H9 (cell line): ENCODE measurements at regions not wholly inside any gene's neighbourhood (a gene's known extent, or its start where the extent isn't known, plus 50 kb on each side); places are given as distances from the start of the nearest gene placed in this dataset.

Source experiments
- DNase-seq: peaks from one replicate; pipeline ENCODE4 v3.0.0-alpha.2; 2017
- H2AFZ ChIP-seq: one replicate; pipeline ENCODE4 v1.6.1; 2013; ENCODE audit warnings: mild to moderate bottlenecking, low read length, control low read depth, moderate library complexity
- H2AK5ac ChIP-seq: 2 replicates; pipeline ENCODE4 v1.6.1; 2013; ENCODE audit warnings: low read length, control low read depth, mixed read lengths; ENCODE audit not compliant: insufficient read length
- H2BK120ac ChIP-seq: one replicate; pipeline ENCODE4 v1.6.1; 2013; ENCODE audit warnings: low read depth, mild to moderate bottlenecking, low read length, control low read depth, inconsistent platforms; ENCODE audit not compliant: poor library complexity, severe bottlenecking
- H2BK12ac ChIP-seq: 2 replicates; pipeline ENCODE4 v1.6.1; 2013; ENCODE audit warnings: low read length, control low read depth, mixed read lengths, low read depth; ENCODE audit not compliant: insufficient read length
- H2BK15ac ChIP-seq: 2 replicates; pipeline ENCODE4 v1.6.1; 2013; ENCODE audit warnings: low read depth, low read length, control low read depth
- H2BK20ac ChIP-seq: one replicate; pipeline ENCODE4 v1.6.1; 2013; ENCODE audit warnings: low read depth, mild to moderate bottlenecking, low read length, control low read depth, inconsistent platforms; ENCODE audit not compliant: poor library complexity, severe bottlenecking
- H2BK5ac ChIP-seq: 2 replicates; pipeline ENCODE4 v1.6.1; 2013; ENCODE audit warnings: low read length, control low read depth, mixed read lengths; ENCODE audit not compliant: insufficient read length
- H3K14ac ChIP-seq: 2 replicates; pipeline ENCODE4 v1.6.1; 2013; ENCODE audit warnings: low read length, control low read depth; ENCODE audit not compliant: insufficient read depth
- H3K18ac ChIP-seq: 2 replicates; pipeline ENCODE4 v1.6.1; 2013; ENCODE audit warnings: low read depth, mild to moderate bottlenecking, mixed read lengths, low read length, control low read depth; ENCODE audit not compliant: insufficient read length
- H3K23ac ChIP-seq: 2 replicates; pipeline ENCODE4 v1.6.1; 2013; ENCODE audit warnings: low read length, control low read depth, mixed read lengths, low read depth; ENCODE audit not compliant: insufficient read length
- H3K23me2 ChIP-seq: 2 replicates; pipeline ENCODE4 v1.6.1; 2013; ENCODE audit warnings: low read depth, mild to moderate bottlenecking, mixed read lengths, low read length, control low read depth; ENCODE audit not compliant: insufficient read length, poor library complexity, severe bottlenecking
- H3K27ac ChIP-seq: 2 replicates; pipeline ENCODE4 v1.5.1; 2013; ENCODE audit warnings: low read length, control low read depth, mixed read lengths, low read depth; ENCODE audit not compliant: insufficient read length
- H3K27me3 ChIP-seq: 2 replicates; pipeline ENCODE4 v1.6.1; 2013; ENCODE audit warnings: low read length, control low read depth, inconsistent platforms; ENCODE audit not compliant: insufficient read depth
- H3K4ac ChIP-seq: 2 replicates; pipeline ENCODE4 v1.6.1; 2013; ENCODE audit warnings: low read depth, mild to moderate bottlenecking, control low read depth, inconsistent platforms, low read length, moderate library complexity
- H3K4me1 ChIP-seq: 2 replicates; pipeline ENCODE4 v1.6.1; 2013; ENCODE audit warnings: low read length, control low read depth, inconsistent platforms; ENCODE audit not compliant: insufficient read depth
- H3K4me2 ChIP-seq: 2 replicates; pipeline ENCODE4 v1.6.1; 2013; ENCODE audit warnings: low read length, control low read depth, mixed read lengths; ENCODE audit not compliant: insufficient read length, insufficient read depth
- H3K56ac ChIP-seq: 2 replicates; pipeline ENCODE4 v1.6.1; 2013; ENCODE audit warnings: low read depth, mild to moderate bottlenecking, mixed read lengths, low read length, control low read depth; ENCODE audit not compliant: insufficient read length
- H3K79me1 ChIP-seq: 2 replicates; pipeline ENCODE4 v1.6.1; 2013; ENCODE audit warnings: low read depth, mild to moderate bottlenecking, moderate library complexity, low read length, control low read depth, inconsistent platforms; ENCODE audit not compliant: insufficient read depth, poor library complexity, severe bottlenecking
- H3K79me2 ChIP-seq: 2 replicates; pipeline ENCODE4 v1.6.1; 2013; ENCODE audit warnings: low read length, control low read depth, inconsistent platforms; ENCODE audit not compliant: insufficient read depth
- H3K9ac ChIP-seq: 2 replicates; pipeline ENCODE4 v1.6.1; 2013; ENCODE audit warnings: low read length, control low read depth, mixed read lengths; ENCODE audit not compliant: insufficient read length; ENCODE audit errors: extremely low read depth
- H3K9me3 ChIP-seq: one replicate; pipeline ENCODE4 v1.6.1; 2013; ENCODE audit warnings: low read depth, low read length, inconsistent platforms; ENCODE audit not compliant: control insufficient read depth
- H3T11ph ChIP-seq: one replicate; pipeline ENCODE4 v1.6.1; 2013; ENCODE audit warnings: mild to moderate bottlenecking, low read length, control low read depth, inconsistent platforms
- H4K20me1 ChIP-seq: one replicate; pipeline ENCODE4 v1.6.1; 2013; ENCODE audit not compliant: control insufficient read depth, insufficient read length, insufficient read depth
- H4K5ac ChIP-seq: 2 replicates; pipeline ENCODE4 v1.6.1; 2013; ENCODE audit warnings: low read depth, mild to moderate bottlenecking, mixed read lengths, low read length, control low read depth; ENCODE audit not compliant: insufficient read length
- H4K8ac ChIP-seq: replicated peaks from 2 replicates; pipeline ENCODE4 v1.6.1; 2013; ENCODE audit warnings: low read length, control low read depth, mixed read lengths, low read depth; ENCODE audit not compliant: insufficient read length
- H4K91ac ChIP-seq: 2 replicates; pipeline ENCODE4 v1.6.1; 2013; ENCODE audit warnings: low read depth, mild to moderate bottlenecking, moderate library complexity, mixed read lengths, low read length, control low read depth; ENCODE audit not compliant: insufficient read length
- H3K27ac Mint-ChIP-seq, 3 experiments: 2 replicates in 2 of 3; 3 replicates in 1 of 3; pipeline ENCODE4 v1.8.0; 2020 to 2021; ENCODE audit warnings: mixed read lengths in 3 of 3, mild to moderate bottlenecking in 1 of 3, moderate library complexity in 1 of 3
- H3K27me3 Mint-ChIP-seq: 2 replicates; pipeline ENCODE4 v1.8.0; 2021; ENCODE audit warnings: low read depth, mild to moderate bottlenecking, moderate library complexity, mixed read lengths
- H3K36me3 Mint-ChIP-seq, 3 experiments: 2 replicates in 2 of 3; 3 replicates in 1 of 3; pipeline ENCODE4 v1.8.0; 2020 to 2021; ENCODE audit warnings: low read depth in 3 of 3, mixed read lengths in 3 of 3; ENCODE audit not compliant: insufficient read depth in 1 of 3
- H3K4me1 Mint-ChIP-seq, 2 experiments: 2 replicates each; pipeline ENCODE4 v1.8.0; 2020; ENCODE audit warnings: mixed read lengths in 2 of 2
- H3K4me3 Mint-ChIP-seq, 2 experiments: 2 replicates in 1 of 2; 3 replicates in 1 of 2; pipeline ENCODE4 v1.8.0; 2020 to 2021; ENCODE audit warnings: mild to moderate bottlenecking in 2 of 2, mixed read lengths in 2 of 2, moderate library complexity in 1 of 2
- H3K9me3 Mint-ChIP-seq, 2 experiments: 2 replicates in 1 of 2; 3 replicates in 1 of 2; pipeline ENCODE4 v1.8.0; 2020; ENCODE audit warnings: mild to moderate bottlenecking in 2 of 2, mixed read lengths in 2 of 2, moderate library complexity in 1 of 2
- CTCF ChIP-seq: fragments of 200-600 bp; sonication (generic); conservative IDR thresholded peaks from 3 replicates; pipeline ENCODE4 v1.8.0; 2021; ENCODE audit warnings: antibody characterized with exemption, mild to moderate bottlenecking
- WGBS: extraction: QIAGEN DNeasy Blood & Tissue Kit; methylation state at CpG from one replicate; pipeline ENCODE4 v1.1.7; 2013; ENCODE audit warnings: missing lambda C conversion rate, low lambda C conversion rate, mixed read lengths; ENCODE audit not compliant: insufficient read length; ENCODE audit errors: extremely low coverage; 5-methylcytosine and 5-hydroxymethylcytosine counted together

GRCh38 chr18:76273956-76274355 is 221.1 kb downstream of the ZNF516 start:
- H2BK120ac ChIP-seq: no peak overlapping the region
- H3K36me3 Mint-ChIP-seq: no peaks in the 10 kb centered on the region
- peaks cover 0 to 2% of the 10 kb centered on the region in 2 experiments; a peak in 2 of 5 replicates for H3K9me3 Mint-ChIP-seq
- no peak for DNase-seq
- no peak overlapping the region for H2BK5ac ChIP-seq
- no peak overlapping the region for H3K14ac ChIP-seq
- no peak overlapping the region for H3K4me2 ChIP-seq
- H3K79me1 ChIP-seq: no peaks in the 10 kb centered on the region
- H3K4me1 ChIP-seq: no peaks in the 10 kb centered on the region
- H4K5ac ChIP-seq: no peak overlapping the region
- peaks cover 6% of the 10 kb centered on the region for H3K27me3 Mint-ChIP-seq
- no peak overlapping the region for H3K9ac ChIP-seq
- H3K27me3 ChIP-seq: no peaks in the 10 kb centered on the region
- H3T11ph ChIP-seq: no peak overlapping the region
- no peak overlapping the region for H2BK12ac ChIP-seq
- H4K8ac ChIP-seq: no peak overlapping the region
- no peak overlapping the region for H2BK15ac ChIP-seq
- no peaks in the 10 kb centered on the region for H3K79me2 ChIP-seq
- no peak overlapping the region for H2AFZ ChIP-seq
- no peak overlapping the region for H2BK20ac ChIP-seq
- H3K4me3 Mint-ChIP-seq: no peak overlapping the region
- peaks cover 4 to 7% of the 10 kb centered on the region in 2 experiments; a peak in 3 of 4 replicates for H3K4me1 Mint-ChIP-seq
- no peaks in the 10 kb centered on the region for H3K9me3 ChIP-seq
- no peak overlapping the region for H3K18ac ChIP-seq
- H3K23ac ChIP-seq: no peak overlapping the region
- H3K27ac Mint-ChIP-seq: no peak overlapping the region
- no peaks in the 10 kb centered on the region for H4K20me1 ChIP-seq
- no peak overlapping the region for H2AK5ac ChIP-seq
- WGBS: no CpG with 5 or more reads among the region's 6 CpGs
- no peak overlapping the region for H3K56ac ChIP-seq
- H4K91ac ChIP-seq: no peak overlapping the region
- no peak overlapping the region for H3K27ac ChIP-seq
- H3K23me2 ChIP-seq: no peaks in the 10 kb centered on the region
- no peak for TF ChIP-seq CTCF
- no peak overlapping the region for H3K4ac ChIP-seq
